NCI-H1092 treated with DMSO at 0.1 percent for 48 hours (cell line): ENCODE measurements at regions not wholly inside any gene's neighbourhood (a gene's known extent, or its start where the extent isn't known, plus 50 kb on each side); places are given as distances from the start of the nearest gene placed in this dataset.
A peak's percentile ranks its signal among the peaks of the same experiment; 100 is the strongest.
"Not testable (repeated sequence)": the region's sequence is repeated elsewhere in the genome, so short reads cannot be mapped to it uniquely, and the experiment has no call there.

Experiments
- DNase-seq: peaks from one replicate; lab custom pipeline; 2025; lab: John Stamatoyannopoulos, UW

DNA sequence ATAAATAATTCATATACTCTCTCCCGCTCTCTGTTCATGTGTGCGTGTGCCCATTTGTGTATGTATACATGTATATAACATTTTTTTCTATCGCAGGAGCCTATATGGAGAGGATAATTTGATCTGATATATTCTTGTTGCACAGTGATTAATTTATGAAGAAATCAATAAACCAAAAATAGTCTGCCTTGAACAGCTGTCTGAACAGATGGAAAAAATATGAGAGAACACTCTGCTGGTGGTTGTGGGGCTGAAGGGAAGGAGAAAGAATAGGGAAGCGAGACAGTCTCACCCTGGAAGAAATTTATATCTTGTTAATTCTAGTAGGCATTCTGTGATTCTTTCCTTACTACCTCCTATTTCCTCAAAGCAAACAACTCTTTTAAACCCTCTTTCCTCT, 96.6 kb upstream of the B3GAT2 start:
- no peak for DNase-seq

DNA sequence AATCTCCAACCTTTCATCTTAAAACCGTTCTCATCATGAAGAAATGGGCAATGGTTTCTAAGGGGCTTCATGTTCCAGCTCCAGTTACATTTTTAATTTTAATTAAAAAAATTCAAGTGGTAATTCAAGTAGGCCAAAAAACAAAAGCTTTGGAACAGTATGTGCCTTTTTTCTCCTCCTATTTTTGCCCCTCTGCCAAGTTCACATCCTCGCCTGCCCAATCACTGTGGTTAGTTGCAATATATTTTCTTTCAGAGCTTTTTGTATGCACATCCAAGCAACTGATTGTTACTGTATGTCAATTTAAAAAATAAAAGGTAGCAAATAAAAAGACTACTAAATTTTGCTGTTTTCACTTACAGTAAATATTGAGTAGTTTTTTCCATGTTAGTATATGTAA, 99.8 kb upstream of the B3GAT2 start:
- DNase-seq: no peak

- no peak for DNase-seq
Observed at GRCh38 chr6:71066153-71066552, 109.3 kb upstream of the B3GAT2 start.

GRCh38 chr6:71067816-71068215, 111.0 kb upstream of the B3GAT2 start:
- no peak for DNase-seq

DNA sequence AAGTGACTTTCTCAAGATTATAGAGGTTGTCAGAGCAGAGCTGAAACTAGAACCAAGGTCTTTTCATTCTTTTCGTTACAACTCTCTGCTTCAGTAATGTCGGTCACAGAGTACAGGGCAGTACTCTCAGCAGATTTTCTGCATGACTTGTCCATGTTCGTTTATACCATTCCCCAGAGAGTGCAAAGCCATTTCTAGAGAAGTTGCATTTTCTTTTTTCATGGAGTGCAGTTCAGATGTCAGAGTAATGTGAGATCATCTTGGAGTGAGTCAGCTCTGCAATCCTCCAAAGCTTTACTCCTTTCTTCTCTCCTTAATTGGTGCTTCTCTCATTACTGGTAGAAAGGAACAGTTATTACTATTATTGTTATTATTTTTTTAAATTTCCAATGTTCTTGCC, 115.6 kb upstream of the B3GAT2 start:
- DNase-seq: no peak

DNA sequence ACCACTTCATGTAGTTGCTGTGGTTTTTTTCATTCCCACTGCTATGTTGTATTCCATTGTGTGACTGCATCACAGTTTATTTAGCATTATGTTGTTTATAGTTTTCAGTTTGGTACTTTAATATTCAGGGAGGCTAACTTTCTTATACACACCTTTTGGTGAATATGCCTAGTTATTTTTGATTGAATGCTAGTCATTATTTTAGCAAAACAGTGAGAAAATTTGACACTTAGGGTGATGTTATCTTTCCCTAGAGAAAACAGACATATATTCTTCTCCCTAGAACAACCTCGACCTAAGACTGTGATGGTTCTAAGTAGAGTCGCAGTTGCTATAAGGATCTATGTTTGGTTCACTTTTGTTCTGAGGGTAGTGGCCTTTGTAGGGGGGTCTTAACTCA, 120.8 kb upstream of the B3GAT2 start:
- no peak for DNase-seq

GRCh38 chr6:71079677-71080076, 122.8 kb upstream of the B3GAT2 start:
- DNase-seq: no peak

- no peak for DNase-seq
Observed at GRCh38 chr6:71080133-71080532, 123.3 kb upstream of the B3GAT2 start.

GRCh38 chr6:71080826-71081225, 124.0 kb upstream of the B3GAT2 start:
- DNase-seq: no peak

- no peak for DNase-seq
Observed at GRCh38 chr6:71082033-71082650, 125.3 kb upstream of the B3GAT2 start.

GRCh38 chr6:71083308-71083820, 126.5 kb upstream of the B3GAT2 start:
- no peak for DNase-seq

DNA sequence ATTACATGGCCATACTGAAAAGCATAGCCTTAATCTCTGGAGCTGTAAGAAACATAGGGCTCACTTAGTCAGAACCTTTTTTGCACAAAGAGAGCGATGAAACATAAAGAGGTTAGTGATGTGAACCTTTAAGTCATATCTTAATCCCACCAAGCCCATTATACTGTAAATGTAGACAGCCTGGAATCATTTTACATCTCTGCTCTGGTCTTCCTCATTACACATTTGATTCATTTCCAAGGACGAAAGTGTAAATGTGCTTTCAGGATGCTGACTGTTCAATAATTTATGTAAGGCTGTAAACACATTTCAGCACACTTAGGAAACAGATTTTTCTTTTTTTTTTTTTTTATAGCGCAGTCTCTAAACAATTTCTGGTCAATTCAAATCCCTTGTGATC, 131.3 kb upstream of the B3GAT2 start:
- DNase-seq: no peak

GRCh38 chr6:71090217-71090616, 133.4 kb upstream of the B3GAT2 start:
- no peak for DNase-seq

DNA sequence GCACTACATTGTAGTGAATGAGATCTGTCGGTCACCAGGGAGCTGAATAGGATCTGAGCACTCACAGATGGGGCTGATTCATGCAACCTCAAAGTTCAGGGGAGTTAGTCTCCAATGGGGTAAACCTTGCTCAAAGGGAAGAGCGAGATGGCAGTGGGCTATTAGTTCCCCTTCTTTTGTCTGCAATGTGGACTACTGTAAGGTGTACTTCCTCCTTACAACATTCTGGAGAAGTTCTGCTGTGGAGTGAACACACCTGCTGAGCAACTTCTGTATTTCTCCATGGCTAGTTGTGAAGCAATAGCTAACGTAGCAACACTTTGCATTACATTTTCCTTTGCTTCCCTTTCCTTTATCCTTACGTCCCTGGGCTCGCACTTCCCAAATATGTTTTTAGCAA, 134.3 kb upstream of the B3GAT2 start:
- DNase-seq: no peak

- no peak for DNase-seq
Observed at GRCh38 chr6:71091956-71092355, 135.1 kb upstream of the B3GAT2 start.

GRCh38 chr6:71097264-71097663, 140.4 kb upstream of the B3GAT2 start:
- not testable (repeated sequence) for DNase-seq

GRCh38 chr6:71099649-71100048, 142.8 kb upstream of the B3GAT2 start:
- no peak for DNase-seq

DNA sequence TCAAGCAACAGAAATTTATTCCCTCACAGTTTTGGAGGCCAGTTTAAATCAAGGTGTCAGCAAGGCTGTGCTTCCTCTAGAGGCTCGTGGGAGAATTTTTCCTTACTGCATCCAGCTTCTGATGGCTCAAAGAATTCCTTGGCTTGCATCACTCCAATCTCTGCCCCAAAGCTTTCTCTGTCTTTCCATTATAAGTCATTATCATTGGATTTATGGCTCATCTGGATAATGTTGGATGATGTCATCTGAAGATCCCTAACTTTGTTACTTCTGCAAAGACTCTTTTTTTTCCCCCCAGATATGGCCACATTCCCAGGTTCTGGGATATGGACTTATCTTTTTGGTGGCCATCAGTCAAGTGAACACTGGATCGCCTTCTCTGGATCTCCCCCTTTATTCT, 146.3 kb upstream of the B3GAT2 start:
- DNase-seq: no peak

DNA sequence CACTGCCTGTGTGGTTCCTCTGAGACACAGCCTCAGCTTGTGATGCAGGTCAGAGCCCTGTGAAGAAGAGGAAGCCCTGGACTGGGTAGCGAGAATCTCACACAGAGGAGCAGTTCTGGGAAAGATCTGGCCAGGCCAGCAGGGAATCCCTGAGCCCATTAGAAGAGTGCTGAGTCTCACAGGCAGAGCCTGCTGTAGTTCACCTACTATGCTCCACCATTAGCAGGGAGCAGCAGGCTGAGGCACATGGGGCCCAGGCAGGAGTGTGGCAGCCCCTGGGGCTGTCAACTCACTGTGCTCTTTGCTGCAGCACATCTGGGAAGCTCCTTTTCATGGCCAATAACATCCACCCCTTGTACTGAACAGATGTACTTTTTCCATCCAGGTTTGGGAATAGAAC, 146.8 kb upstream of the B3GAT2 start:
- DNase-seq: no peak

DNA sequence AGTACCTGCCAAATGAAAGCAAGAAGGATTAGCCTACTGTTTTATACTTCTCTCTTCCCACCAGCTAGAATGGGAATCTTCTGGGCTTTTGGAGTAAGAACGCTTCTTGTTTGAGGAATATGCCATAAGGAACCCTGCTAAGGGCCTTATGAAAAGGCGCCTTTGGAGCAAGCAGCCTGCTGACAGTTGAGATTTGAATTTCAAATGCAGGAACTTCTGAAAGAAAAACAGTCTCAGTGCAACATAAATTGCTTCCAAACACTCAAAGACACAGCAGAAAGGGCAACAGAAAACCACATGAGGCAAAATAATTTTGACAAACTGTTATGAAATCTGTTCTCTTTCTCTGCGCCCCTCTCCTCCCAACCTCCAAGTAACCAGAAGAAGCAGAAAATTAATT, 149.4 kb upstream of the B3GAT2 start:
- no peak for DNase-seq

GRCh38 chr6:71107911-71108420, 151.1 kb upstream of the B3GAT2 start:
- peak; percentile 0 for DNase-seq

DNA sequence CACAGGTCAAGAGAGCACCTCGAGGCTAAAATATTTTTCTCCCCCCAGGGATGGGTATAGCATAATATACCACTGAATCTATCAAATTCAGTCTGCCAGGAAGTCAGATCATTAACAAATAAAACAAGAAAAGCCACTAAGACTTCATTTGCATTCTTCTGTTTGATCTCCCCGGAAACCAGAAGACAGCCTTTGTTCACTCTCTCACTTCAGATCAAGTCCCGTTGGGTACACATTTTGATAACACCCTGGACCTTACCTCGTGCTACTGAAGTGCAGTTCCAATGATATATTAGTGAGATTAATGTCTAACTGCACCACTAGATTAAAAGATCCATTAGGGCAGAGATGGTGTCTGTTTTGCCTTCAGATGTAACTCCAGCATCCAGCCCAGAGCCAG, 157.7 kb upstream of the B3GAT2 start:
- no peak for DNase-seq

DNA sequence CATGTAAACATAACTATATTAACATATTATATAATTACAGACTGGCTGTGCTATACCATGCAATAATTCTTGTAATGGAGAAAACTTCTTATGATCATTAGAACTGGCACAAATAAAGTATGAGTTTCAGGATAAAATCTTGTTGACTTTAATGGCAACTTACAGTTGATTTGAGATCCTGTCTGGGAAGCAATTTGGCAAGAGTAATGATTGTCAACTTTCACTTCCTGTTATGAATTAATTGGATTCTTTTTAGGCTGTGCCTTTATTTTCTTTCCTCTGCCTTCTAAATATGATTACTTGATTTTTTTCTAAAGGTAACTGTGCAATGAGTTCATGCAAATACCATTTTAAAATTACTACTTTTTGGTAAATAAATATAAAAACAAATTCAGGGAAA, 158.1 kb upstream of the B3GAT2 start:
- DNase-seq: no peak

GRCh38 chr6:71119560-71119959, 162.7 kb upstream of the B3GAT2 start:
- DNase-seq: no peak
